GM23338 (cell line): ENCODE measurements at regions not wholly inside any gene's neighbourhood (a gene's known extent, or its start where the extent isn't known, plus 50 kb on each side); places are given as distances from the start of the nearest gene placed in this dataset.

ENCODE experiments used
- ATAC-seq: fragments of 200-7000 bp; cut with Tn5 transposase; 3 replicates; pipeline ENCODE4 v1.9.1; 2020
- DNase-seq: peaks from one replicate; pipeline ENCODE4 v3.0.0-alpha.2; 2015; ENCODE audit warnings: low spot score
- H2AFZ ChIP-seq: fragments of 200-600 bp; sonication (generic); 2 replicates; pipeline ENCODE4 v1.8.0; 2016; ENCODE audit warnings: antibody characterized with exemption, mild to moderate bottlenecking, moderate library complexity
- H3F3A ChIP-seq: fragments of 200-600 bp; sonication (generic); replicated peaks from 2 replicates; pipeline ENCODE4 v1.8.0; 2017; ENCODE audit warnings: antibody characterized with exemption, mixed run types, low read depth
- H3K27ac ChIP-seq: fragments of 200-600 bp; sonication (generic); 2 replicates; pipeline ENCODE4 v1.6.1; 2016; ENCODE audit warnings: low read depth
- H3K27me3 ChIP-seq: fragments of 200-600 bp; sonication (generic); 2 replicates; pipeline ENCODE4 v1.8.0; 2016; ENCODE audit warnings: mild to moderate bottlenecking, mixed run types, moderate library complexity; ENCODE audit not compliant: insufficient read depth
- H3K36me3 ChIP-seq: fragments of 200-600 bp; sonication (generic); 2 replicates; pipeline ENCODE4 v1.8.0; 2016; ENCODE audit warnings: mild to moderate bottlenecking; ENCODE audit not compliant: insufficient read depth
- H3K4me1 ChIP-seq: fragments of 200-600 bp; sonication (generic); 2 replicates; pipeline ENCODE4 v1.8.0; 2016; ENCODE audit warnings: mild to moderate bottlenecking, moderate library complexity; ENCODE audit not compliant: insufficient read depth
- H3K4me2 ChIP-seq: fragments of 200-600 bp; sonication (generic); 2 replicates; pipeline ENCODE4 v1.7.1; 2017; ENCODE audit warnings: mixed run types
- H3K4me3 ChIP-seq: fragments of 200-600 bp; sonication (generic); 2 replicates; pipeline ENCODE4 v1.6.1; 2016; ENCODE audit warnings: mixed run types
- H3K79me2 ChIP-seq: fragments of 200-600 bp; sonication (generic); replicated peaks from 2 replicates; pipeline ENCODE4 v1.8.0; 2017; ENCODE audit warnings: mild to moderate bottlenecking; ENCODE audit not compliant: insufficient read depth
- H3K9me2 ChIP-seq: fragments of 200-600 bp; sonication (generic); 2 replicates; pipeline ENCODE4 v1.8.0; 2017; ENCODE audit not compliant: insufficient read depth
- H4K20me1 ChIP-seq: fragments of 200-600 bp; sonication (generic); replicated peaks from 2 replicates; pipeline ENCODE4 v1.8.0; 2017; ENCODE audit warnings: mild to moderate bottlenecking; ENCODE audit not compliant: insufficient read depth
- H3K27ac Mint-ChIP-seq: 2 replicates; pipeline ENCODE4 v1.8.0; 2020; ENCODE audit warnings: inconsistent platforms, mild to moderate bottlenecking, moderate library complexity, mixed read lengths
- H3K27me3 Mint-ChIP-seq: 3 replicates; pipeline ENCODE4 v1.8.0; 2022; ENCODE audit warnings: low read depth, mild to moderate bottlenecking, moderate library complexity, mixed read lengths, inconsistent platforms; ENCODE audit not compliant: insufficient read depth, poor library complexity
- H3K36me3 Mint-ChIP-seq: 3 replicates; pipeline ENCODE4 v1.8.0; 2021; ENCODE audit warnings: low read depth, mild to moderate bottlenecking, inconsistent platforms, moderate library complexity, mixed read lengths
- H3K4me1 Mint-ChIP-seq: 3 replicates; pipeline ENCODE4 v1.8.0; 2020; ENCODE audit warnings: mild to moderate bottlenecking, inconsistent platforms, mixed read lengths
- H3K4me3 Mint-ChIP-seq: 3 replicates; pipeline ENCODE4 v1.8.0; 2021; ENCODE audit warnings: moderate library complexity, mild to moderate bottlenecking, inconsistent platforms, mixed read lengths
- H3K9me3 Mint-ChIP-seq: 3 replicates; pipeline ENCODE4 v1.8.0; 2020; ENCODE audit warnings: moderate library complexity, mild to moderate bottlenecking, inconsistent platforms, mixed read lengths
- CREB1 ChIP-seq: fragments of 250-450 bp; sonication (Bioruptor Pico); IDR thresholded peaks from 2 replicates; pipeline ENCODE4 v1.5.0; 2020; ENCODE audit warnings: low read depth, mild to moderate bottlenecking, moderate library complexity
- EZH2 ChIP-seq: fragments of 200-600 bp; sonication (generic); IDR thresholded peaks from one replicate; pipeline ENCODE4 v1.8.0; 2017; ENCODE audit warnings: antibody characterized with exemption, mild to moderate bottlenecking, low read depth; ENCODE audit not compliant: unreplicated experiment
- EZH2phosphoT487 ChIP-seq: fragments of 200-600 bp; sonication (generic); IDR thresholded peaks from one replicate; pipeline ENCODE4 v1.8.1; 2018; ENCODE audit warnings: antibody characterized with exemption; ENCODE audit not compliant: unreplicated experiment
- JUNB ChIP-seq: IDR thresholded peaks from one replicate; pipeline ENCODE4 v1.6.1; 2016; ENCODE audit warnings: antibody characterized with exemption; ENCODE audit not compliant: unreplicated experiment
- NANOG ChIP-seq: IDR thresholded peaks from 2 replicates; pipeline ENCODE4 v1.6.1; 2016; ENCODE audit warnings: antibody characterized with exemption, borderline replicate concordance
- POLR2AphosphoS5 ChIP-seq: IDR thresholded peaks from 2 replicates; pipeline ENCODE4 v1.6.1; 2016; ENCODE audit warnings: antibody characterized with exemption, low read depth
- STAT1 ChIP-seq: IDR thresholded peaks from one replicate; pipeline ENCODE4 v1.6.1; 2016; ENCODE audit warnings: antibody characterized with exemption; ENCODE audit not compliant: unreplicated experiment
- ZNF114 ChIP-seq: fragments of 250-450 bp; sonication (Bioruptor Pico); IDR thresholded peaks from 2 replicates; pipeline ENCODE4 v1.5.0; 2020; ENCODE audit warnings: mild to moderate bottlenecking, moderate library complexity
- ZNF331 ChIP-seq: fragments of 250-450 bp; sonication (Bioruptor Pico); IDR thresholded peaks from 2 replicates; pipeline ENCODE4 v1.5.0; 2020; ENCODE audit warnings: low read depth, mild to moderate bottlenecking, moderate library complexity
- TF ChIP-seq, protein P1 (sequence below): IDR thresholded peaks from one replicate; pipeline ENCODE4 v1.6.1; 2018; ENCODE audit warnings: antibody characterized with exemption; ENCODE audit not compliant: unreplicated experiment
- TF ChIP-seq, protein P2 (sequence below), 2 experiments: fragments of 200-600 bp in 1 of 2; sonication (generic) in 1 of 2; conservative IDR thresholded peaks; 2 replicates each; pipeline versions ENCODE4 v1.5.1 to v1.6.1; 2016 to 2017; ENCODE audit warnings: antibody characterized with exemption in 2 of 2, low read depth in 2 of 2, mild to moderate bottlenecking in 2 of 2, moderate library complexity in 1 of 2
- TF ChIP-seq, protein P3 (sequence below): fragments of 250-450 bp; sonication (Bioruptor Pico); IDR thresholded peaks from 2 replicates; pipeline ENCODE4 v1.5.0; 2020; ENCODE audit warnings: mild to moderate bottlenecking, moderate library complexity
- TF ChIP-seq, protein P4 (sequence below): IDR thresholded peaks from 2 replicates; pipeline ENCODE4 v1.6.1; 2016; ENCODE audit warnings: antibody characterized with exemption

DNA sequence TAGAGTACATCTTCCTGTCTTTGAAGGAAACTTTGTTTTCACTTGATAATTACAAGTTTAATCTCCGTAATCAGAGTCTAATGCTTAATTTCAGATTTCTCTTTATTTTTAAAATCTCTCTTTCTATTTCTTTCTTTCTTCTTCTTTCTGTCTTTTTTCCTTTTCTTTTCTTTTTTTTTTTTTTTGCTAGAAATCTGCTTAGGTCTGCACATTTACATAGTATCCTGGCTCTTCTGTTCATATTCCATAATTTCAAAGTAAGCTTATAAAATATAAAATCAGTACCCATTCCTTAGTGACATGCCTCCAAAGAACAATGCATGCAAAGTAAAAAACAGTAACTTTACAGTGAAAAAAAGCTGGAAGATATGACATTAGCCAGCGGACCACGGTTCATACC lies 601.7 kb upstream of the VSTM2A start (continued):
- TF ChIP-seq, protein P1, sequence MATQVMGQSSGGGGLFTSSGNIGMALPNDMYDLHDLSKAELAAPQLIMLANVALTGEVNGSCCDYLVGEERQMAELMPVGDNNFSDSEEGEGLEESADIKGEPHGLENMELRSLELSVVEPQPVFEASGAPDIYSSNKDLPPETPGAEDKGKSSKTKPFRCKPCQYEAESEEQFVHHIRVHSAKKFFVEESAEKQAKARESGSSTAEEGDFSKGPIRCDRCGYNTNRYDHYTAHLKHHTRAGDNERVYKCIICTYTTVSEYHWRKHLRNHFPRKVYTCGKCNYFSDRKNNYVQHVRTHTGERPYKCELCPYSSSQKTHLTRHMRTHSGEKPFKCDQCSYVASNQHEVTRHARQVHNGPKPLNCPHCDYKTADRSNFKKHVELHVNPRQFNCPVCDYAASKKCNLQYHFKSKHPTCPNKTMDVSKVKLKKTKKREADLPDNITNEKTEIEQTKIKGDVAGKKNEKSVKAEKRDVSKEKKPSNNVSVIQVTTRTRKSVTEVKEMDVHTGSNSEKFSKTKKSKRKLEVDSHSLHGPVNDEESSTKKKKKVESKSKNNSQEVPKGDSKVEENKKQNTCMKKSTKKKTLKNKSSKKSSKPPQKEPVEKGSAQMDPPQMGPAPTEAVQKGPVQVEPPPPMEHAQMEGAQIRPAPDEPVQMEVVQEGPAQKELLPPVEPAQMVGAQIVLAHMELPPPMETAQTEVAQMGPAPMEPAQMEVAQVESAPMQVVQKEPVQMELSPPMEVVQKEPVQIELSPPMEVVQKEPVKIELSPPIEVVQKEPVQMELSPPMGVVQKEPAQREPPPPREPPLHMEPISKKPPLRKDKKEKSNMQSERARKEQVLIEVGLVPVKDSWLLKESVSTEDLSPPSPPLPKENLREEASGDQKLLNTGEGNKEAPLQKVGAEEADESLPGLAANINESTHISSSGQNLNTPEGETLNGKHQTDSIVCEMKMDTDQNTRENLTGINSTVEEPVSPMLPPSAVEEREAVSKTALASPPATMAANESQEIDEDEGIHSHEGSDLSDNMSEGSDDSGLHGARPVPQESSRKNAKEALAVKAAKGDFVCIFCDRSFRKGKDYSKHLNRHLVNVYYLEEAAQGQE: no peak
- TF ChIP-seq EZH2phosphoT487 (no peak), STAT1 (no peak), EZH2 (no peak), POLR2AphosphoS5 (no peak)
- TF ChIP-seq, protein P2, sequence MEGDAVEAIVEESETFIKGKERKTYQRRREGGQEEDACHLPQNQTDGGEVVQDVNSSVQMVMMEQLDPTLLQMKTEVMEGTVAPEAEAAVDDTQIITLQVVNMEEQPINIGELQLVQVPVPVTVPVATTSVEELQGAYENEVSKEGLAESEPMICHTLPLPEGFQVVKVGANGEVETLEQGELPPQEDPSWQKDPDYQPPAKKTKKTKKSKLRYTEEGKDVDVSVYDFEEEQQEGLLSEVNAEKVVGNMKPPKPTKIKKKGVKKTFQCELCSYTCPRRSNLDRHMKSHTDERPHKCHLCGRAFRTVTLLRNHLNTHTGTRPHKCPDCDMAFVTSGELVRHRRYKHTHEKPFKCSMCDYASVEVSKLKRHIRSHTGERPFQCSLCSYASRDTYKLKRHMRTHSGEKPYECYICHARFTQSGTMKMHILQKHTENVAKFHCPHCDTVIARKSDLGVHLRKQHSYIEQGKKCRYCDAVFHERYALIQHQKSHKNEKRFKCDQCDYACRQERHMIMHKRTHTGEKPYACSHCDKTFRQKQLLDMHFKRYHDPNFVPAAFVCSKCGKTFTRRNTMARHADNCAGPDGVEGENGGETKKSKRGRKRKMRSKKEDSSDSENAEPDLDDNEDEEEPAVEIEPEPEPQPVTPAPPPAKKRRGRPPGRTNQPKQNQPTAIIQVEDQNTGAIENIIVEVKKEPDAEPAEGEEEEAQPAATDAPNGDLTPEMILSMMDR (conservative IDR thresholded peaks at IDR 0.05; ENCODE audit: low read depth in 2 of 2): no peak

DNA sequence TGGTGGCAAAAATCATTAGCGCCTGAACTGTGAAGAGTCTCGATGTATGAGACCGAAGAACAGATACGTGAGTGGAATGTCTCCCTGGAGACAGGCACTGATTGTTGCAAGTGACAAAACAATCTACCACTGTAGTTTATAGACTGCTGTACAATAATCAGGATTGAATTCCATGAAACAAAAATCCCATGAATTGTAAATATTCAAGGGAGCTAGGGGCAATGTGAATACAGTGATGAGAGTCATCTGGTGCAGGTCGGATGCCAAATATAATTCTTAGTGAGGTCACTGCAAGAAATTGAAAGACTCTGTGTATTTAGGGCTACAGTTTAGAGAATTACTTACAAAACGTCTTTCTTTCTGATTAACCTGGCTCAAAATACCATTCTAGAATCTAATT lies 594.4 kb upstream of the VSTM2A start:
- Histone ChIP-seq H3F3A (no peaks in the 10 kb centered on the region), H4K20me1 (no peaks in the 10 kb centered on the region), H3K27me3 (no peaks in the 10 kb centered on the region), H3K4me1 (no peaks in the 10 kb centered on the region), H3K27ac (no peak overlapping the region), H3K36me3 (no peaks in the 10 kb centered on the region), H3K4me3 (no peak overlapping the region), H3K9me2 (no peaks in the 10 kb centered on the region; the same call in 1 of the 2 replicates), H3K79me2 (no peaks in the 10 kb centered on the region), H2AFZ (no peak overlapping the region), H3K4me2 (no peak overlapping the region)
- H3K4me1 Mint-ChIP-seq: no peaks in the 10 kb centered on the region
- no peak overlapping the region for H3K4me3 Mint-ChIP-seq
- H3K27me3 Mint-ChIP-seq: no peaks in the 10 kb centered on the region
- H3K9me3 Mint-ChIP-seq: no peaks in the 10 kb centered on the region
- H3K27ac Mint-ChIP-seq: no peak overlapping the region
- no peaks in the 10 kb centered on the region for H3K36me3 Mint-ChIP-seq
- DNase-seq (no peak), ATAC-seq (no peak)
- TF ChIP-seq JUNB (no peak), ZNF114 (CRISPR knock-in tag) (no peak), STAT1 (no peak), EZH2 (no peak), NANOG (no peak), ZNF331 (CRISPR knock-in tag) (no peak), EZH2phosphoT487 (no peak), POLR2AphosphoS5 (no peak), CREB1 (CRISPR knock-in tag) (no peak)
- TF ChIP-seq, protein P3, sequence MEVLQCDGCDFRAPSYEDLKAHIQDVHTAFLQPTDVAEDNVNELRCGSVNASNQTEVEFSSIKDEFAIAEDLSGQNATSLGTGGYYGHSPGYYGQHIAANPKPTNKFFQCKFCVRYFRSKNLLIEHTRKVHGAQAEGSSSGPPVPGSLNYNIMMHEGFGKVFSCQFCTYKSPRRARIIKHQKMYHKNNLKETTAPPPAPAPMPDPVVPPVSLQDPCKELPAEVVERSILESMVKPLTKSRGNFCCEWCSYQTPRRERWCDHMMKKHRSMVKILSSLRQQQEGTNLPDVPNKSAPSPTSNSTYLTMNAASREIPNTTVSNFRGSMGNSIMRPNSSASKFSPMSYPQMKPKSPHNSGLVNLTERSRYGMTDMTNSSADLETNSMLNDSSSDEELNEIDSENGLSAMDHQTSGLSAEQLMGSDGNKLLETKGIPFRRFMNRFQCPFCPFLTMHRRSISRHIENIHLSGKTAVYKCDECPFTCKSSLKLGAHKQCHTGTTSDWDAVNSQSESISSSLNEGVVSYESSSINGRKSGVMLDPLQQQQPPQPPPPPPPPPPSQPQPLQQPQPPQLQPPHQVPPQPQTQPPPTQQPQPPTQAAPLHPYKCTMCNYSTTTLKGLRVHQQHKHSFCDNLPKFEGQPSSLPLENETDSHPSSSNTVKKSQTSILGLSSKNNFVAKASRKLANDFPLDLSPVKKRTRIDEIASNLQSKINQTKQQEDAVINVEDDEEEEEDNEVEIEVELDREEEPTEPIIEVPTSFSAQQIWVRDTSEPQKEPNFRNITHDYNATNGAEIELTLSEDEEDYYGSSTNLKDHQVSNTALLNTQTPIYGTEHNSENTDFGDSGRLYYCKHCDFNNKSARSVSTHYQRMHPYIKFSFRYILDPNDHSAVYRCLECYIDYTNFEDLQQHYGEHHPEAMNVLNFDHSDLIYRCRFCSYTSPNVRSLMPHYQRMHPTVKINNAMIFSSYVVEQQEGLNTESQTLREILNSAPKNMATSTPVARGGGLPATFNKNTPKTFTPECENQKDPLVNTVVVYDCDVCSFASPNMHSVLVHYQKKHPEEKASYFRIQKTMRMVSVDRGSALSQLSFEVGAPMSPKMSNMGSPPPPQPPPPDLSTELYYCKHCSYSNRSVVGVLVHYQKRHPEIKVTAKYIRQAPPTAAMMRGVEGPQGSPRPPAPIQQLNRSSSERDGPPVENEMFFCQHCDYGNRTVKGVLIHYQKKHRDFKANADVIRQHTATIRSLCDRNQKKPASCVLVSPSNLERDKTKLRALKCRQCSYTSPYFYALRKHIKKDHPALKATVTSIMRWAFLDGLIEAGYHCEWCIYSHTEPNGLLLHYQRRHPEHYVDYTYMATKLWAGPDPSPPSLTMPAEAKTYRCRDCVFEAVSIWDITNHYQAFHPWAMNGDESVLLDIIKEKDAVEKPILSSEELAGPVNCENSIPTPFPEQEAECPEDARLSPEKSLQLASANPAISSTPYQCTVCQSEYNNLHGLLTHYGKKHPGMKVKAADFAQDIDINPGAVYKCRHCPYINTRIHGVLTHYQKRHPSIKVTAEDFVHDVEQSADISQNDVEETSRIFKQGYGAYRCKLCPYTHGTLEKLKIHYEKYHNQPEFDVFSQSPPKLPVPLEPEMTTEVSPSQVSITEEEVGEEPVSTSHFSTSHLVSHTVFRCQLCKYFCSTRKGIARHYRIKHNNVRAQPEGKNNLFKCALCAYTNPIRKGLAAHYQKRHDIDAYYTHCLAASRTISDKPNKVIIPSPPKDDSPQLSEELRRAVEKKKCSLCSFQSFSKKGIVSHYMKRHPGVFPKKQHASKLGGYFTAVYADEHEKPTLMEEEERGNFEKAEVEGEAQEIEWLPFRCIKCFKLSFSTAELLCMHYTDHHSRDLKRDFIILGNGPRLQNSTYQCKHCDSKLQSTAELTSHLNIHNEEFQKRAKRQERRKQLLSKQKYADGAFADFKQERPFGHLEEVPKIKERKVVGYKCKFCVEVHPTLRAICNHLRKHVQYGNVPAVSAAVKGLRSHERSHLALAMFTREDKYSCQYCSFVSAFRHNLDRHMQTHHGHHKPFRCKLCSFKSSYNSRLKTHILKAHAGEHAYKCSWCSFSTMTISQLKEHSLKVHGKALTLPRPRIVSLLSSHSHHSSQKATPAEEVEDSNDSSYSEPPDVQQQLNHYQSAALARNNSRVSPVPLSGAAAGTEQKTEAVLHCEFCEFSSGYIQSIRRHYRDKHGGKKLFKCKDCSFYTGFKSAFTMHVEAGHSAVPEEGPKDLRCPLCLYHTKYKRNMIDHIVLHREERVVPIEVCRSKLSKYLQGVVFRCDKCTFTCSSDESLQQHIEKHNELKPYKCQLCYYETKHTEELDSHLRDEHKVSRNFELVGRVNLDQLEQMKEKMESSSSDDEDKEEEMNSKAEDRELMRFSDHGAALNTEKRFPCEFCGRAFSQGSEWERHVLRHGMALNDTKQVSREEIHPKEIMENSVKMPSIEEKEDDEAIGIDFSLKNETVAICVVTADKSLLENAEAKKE (CRISPR knock-in tag): no peak
- TF ChIP-seq, protein P4, sequence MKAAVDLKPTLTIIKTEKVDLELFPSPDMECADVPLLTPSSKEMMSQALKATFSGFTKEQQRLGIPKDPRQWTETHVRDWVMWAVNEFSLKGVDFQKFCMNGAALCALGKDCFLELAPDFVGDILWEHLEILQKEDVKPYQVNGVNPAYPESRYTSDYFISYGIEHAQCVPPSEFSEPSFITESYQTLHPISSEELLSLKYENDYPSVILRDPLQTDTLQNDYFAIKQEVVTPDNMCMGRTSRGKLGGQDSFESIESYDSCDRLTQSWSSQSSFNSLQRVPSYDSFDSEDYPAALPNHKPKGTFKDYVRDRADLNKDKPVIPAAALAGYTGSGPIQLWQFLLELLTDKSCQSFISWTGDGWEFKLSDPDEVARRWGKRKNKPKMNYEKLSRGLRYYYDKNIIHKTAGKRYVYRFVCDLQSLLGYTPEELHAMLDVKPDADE: no peak
